Bronchial epithelial cell (primary cell): ENCODE measurements at regions not wholly inside any gene's neighbourhood (a gene's known extent, or its start where the extent isn't known, plus 50 kb on each side); places are given as distances from the start of the nearest gene placed in this dataset.
"Not testable (repeated sequence)": the region's sequence is repeated elsewhere in the genome, so short reads cannot be mapped to it uniquely, and the experiment has no call there.

Experiments
- DNase-seq: peaks from one replicate; pipeline ENCODE4 v3.0.0-alpha.2; 2010; ENCODE audit warnings: low read depth
- FAIRE-seq: peaks from 2 replicates; lab custom pipeline; 2011; peaks lifted over from hg19 to GRCh38; lab: Jason Lieb, UNC
- H3K27me3 ChIP-seq: 2 replicates; pipeline ENCODE4 v1.5.1; 2011; ENCODE audit warnings: low read length; ENCODE audit not compliant: control insufficient read depth, insufficient read depth
- H3K36me3 ChIP-seq: 2 replicates; pipeline ENCODE4 v1.5.1; 2011; ENCODE audit warnings: low read length; ENCODE audit not compliant: control insufficient read depth, insufficient read depth
- H3K4me3 ChIP-seq: 2 replicates; pipeline ENCODE4 v1.5.1; 2011; ENCODE audit warnings: mild to moderate bottlenecking, low read depth, low read length, control low read depth
- TF ChIP-seq, protein P1 (sequence below): IDR thresholded peaks from 2 replicates; pipeline ENCODE4 v1.5.1; 2011; ENCODE audit warnings: mild to moderate bottlenecking, moderate library complexity, low read length, control low read depth, inconsistent platforms; ENCODE audit not compliant: insufficient read depth, severe bottlenecking

DNA sequence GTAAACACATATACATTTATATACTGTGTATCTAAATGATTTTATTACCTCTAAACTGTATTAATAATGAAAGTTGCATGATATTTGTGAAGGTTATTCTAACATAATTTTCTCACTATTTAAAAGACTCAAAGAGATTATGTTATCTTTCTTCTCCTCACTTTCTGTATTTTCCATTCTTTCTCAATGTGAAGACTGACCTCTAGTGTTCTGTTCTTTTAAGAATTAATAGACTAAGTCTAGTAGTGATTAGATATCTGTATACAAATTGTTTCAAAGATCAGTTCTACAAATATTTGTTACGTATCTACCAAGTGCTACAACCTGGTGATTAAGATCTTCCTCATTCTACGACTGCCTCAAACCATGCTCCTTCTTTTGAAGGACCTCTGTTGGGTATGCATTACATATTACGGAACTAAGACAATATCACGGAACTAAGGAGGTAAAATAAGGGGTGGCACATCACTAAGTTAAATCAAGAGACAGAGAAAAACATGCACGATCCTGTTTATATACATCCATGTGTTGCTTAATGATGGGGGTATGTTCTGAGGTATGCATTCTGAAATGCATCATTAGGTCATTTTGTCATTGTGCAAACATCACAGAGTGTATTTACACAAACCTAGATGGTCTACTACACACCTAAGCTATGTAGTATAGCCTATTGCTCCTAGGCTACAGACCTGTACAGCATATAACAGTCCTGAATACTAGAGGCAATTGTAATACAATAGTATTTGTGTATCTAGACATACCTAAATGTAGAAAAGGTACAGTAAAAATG lies 161.5 kb upstream of the KBTBD8 start:
- Histone ChIP-seq H3K27me3 (no peaks in the 10 kb centered on the region), H3K4me3 (no peak overlapping the region), H3K36me3 (no peaks in the 10 kb centered on the region)
- TF ChIP-seq, protein P1, sequence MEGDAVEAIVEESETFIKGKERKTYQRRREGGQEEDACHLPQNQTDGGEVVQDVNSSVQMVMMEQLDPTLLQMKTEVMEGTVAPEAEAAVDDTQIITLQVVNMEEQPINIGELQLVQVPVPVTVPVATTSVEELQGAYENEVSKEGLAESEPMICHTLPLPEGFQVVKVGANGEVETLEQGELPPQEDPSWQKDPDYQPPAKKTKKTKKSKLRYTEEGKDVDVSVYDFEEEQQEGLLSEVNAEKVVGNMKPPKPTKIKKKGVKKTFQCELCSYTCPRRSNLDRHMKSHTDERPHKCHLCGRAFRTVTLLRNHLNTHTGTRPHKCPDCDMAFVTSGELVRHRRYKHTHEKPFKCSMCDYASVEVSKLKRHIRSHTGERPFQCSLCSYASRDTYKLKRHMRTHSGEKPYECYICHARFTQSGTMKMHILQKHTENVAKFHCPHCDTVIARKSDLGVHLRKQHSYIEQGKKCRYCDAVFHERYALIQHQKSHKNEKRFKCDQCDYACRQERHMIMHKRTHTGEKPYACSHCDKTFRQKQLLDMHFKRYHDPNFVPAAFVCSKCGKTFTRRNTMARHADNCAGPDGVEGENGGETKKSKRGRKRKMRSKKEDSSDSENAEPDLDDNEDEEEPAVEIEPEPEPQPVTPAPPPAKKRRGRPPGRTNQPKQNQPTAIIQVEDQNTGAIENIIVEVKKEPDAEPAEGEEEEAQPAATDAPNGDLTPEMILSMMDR = no peak
- FAIRE-seq (no peak), DNase-seq (peak; percentile 72)

DNA sequence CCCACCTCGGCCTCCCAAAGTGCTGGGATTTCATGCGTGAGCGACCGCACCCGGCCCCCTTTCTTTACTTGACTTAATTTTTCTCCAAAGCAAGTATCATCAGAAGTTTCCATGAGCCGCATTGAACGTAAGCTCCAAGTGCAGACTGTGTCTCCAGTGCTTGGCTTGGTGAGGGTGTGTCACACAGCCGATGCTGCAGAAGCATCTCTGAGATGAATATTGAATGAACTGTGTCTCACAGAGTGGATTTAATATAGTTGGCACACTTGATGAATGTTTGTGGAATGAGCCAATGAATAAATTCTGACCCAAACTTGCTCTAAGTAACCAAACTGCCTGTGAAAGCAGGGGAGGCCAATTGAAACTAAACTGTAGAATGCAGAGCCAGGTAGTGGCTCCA lies 159.4 kb upstream of the KBTBD8 start:
- no peak overlapping the region for H3K4me3 ChIP-seq
- H3K36me3 ChIP-seq = no peaks in the 10 kb centered on the region
- no peaks in the 10 kb centered on the region for H3K27me3 ChIP-seq
- DNase-seq (no peak), FAIRE-seq (no peak)
- TF ChIP-seq, protein P1 = no peak

DNA sequence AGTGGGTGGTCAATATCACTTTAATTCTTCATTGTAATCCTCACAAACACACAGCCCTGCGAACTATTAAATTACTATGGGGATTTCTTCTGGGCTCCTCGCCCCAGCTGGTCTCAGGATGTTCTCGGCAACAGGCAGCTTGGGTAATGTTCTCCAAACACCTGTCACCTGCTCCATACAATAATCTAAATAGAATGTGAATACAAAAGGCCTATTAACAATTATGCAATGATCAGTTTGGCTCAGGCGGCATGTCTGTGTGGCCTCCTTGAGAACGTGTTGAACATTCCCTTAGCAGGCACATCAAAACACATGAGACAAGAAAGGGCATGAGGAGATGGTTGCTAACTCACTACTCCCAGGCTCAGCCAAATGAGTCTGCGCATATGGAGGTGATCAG lies 158.6 kb upstream of the KBTBD8 start:
- Histone ChIP-seq H3K36me3 (no peaks in the 10 kb centered on the region), H3K27me3 (no peaks in the 10 kb centered on the region), H3K4me3 (no peak overlapping the region)
- DNase-seq (no peak), FAIRE-seq (no peak)
- TF ChIP-seq, protein P1 = no peak

DNA sequence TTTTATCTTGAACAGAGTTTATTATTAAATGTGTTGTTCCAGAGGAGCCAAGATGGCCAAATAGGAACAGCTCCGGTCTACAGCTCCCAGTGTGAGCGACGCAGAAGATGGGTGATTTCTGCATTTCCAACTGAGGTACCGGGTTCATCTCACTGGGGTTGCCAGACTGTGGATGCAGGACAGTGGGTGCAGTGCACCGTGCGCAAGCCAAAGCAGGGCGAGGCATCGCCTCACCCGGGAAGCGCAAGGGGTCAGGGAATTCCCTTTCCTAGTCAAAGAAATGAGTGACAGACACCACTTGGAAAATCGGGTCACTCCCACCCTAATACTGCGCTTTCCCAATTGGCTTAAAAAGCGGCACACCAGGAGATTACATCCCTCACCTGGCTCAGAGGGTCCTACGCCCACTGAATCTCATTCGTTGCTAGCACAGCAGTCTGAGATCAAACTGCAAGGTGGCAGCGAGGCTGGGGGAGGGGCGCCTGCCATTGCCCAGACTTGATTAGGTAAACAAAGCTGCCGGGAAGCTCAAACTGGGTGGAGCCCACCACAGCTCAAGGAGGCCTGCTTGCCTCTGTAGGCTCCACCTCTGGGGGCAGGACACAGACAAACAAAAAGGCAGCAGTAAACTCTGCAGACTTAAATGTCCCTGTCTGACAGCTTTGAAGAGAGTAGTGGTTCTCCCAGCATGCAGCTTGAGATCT lies 155.2 kb upstream of the KBTBD8 start:
- not testable (repeated sequence) for H3K4me3 ChIP-seq, FAIRE-seq, H3K36me3 ChIP-seq, H3K27me3 ChIP-seq
- peak; percentile 17 for DNase-seq

DNA sequence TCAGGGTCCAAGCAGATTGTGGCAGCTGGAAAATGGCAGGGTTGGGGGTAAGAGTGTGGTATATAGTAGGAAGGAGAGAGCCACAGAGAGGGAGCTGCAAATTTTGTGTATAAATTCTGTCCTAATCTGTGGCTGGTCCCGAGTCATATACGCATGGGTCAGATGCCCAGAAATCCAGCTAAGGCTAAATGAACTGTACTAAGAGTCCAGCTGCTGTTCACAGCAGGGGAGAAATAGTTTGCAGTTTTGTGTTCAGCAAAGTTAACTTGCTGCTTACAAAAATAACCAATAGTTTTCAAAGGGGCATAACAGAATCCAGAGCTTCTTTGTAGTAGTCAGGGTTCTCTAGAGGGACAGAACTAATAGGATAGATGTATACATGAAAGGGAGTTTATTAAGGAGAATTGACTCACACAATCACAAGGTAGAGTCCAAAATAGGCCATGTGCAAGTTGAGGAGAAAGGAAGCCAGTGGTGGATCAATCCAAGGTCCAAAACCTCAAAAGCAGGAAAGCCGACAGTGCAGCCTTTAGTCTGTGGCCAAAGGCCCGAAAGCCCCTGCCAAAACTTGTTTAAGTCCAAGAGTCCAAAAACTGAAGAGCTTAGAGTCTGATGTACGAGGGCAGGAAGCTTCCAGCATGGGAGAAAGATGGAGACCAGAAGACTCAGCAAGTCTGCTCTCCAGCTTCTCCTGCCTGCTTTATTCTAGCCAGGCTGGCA lies 146.1 kb upstream of the KBTBD8 start:
- DNase-seq (no peak), FAIRE-seq (no peak)
- H3K4me3 ChIP-seq = no peak overlapping the region
- no peaks in the 10 kb centered on the region for H3K36me3 ChIP-seq
- TF ChIP-seq, protein P1 = no peak
- no peaks in the 10 kb centered on the region for H3K27me3 ChIP-seq

DNA sequence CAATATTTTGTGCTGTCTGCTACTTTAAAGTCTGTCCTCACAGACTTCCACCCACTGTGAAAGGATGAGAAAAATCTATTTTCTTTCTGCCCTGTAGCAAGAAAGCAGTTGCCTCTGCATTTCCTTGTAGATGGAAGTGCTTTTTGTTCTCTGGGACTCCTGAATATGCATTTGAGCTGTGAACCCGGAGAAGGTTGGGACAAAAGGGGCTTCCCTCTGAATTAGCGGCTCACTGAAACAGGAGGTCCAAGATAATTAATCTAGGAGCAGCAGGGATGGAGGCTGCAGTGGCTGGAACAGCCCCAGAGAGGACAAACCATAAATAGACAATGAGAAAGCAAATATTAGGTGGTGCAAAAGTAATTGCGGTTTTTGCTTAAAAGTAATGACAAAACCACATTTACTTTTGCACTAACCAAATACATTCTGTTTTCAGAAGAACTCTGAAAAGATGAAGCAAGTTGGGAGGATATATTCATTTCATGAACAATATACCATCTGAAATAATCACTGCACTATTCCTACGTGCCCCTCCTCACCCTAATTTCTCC lies 143.4 kb upstream of the KBTBD8 start:
- DNase-seq (no peak), FAIRE-seq (no peak)
- no peaks in the 10 kb centered on the region for H3K36me3 ChIP-seq
- no peaks in the 10 kb centered on the region for H3K27me3 ChIP-seq
- no peak overlapping the region for H3K4me3 ChIP-seq
- TF ChIP-seq, protein P1 = no peak
